ENCODE measurements at regions not wholly inside any gene's neighbourhood (a gene's known extent, or its start where the extent isn't known, plus 50 kb on each side); places are given as distances from the start of the nearest gene placed in this dataset.

- H3K36me3 Mint-ChIP-seq (ENCODE audit: low read depth): no peaks in the 10 kb centered on the region
- no peaks in the 10 kb centered on the region for H3K9me3 Mint-ChIP-seq
- no peak overlapping the region for H3K4me3 Mint-ChIP-seq
- no peak overlapping the region for H3K27ac Mint-ChIP-seq
- H3K4me1 Mint-ChIP-seq: peaks cover 5% of the 10 kb centered on the region
- TF ChIP-seq CTCF (IDR thresholded peaks at IDR 0.05; ENCODE audit: unreplicated experiment in 3 of 3): no peak
- H3K27me3 Mint-ChIP-seq (ENCODE audit: low read depth): no peaks in the 10 kb centered on the region
Observed at GRCh38 chr18:53755914-53756609, 468.4 kb downstream of the MBD2 start.

- Mint-ChIP-seq H3K36me3 (ENCODE audit: low read depth) (no peaks in the 10 kb centered on the region), H3K27me3 (ENCODE audit: low read depth) (no peaks in the 10 kb centered on the region), H3K27ac (no peak overlapping the region), H3K4me3 (no peak overlapping the region), H3K9me3 (no peaks in the 10 kb centered on the region), H3K4me1 (peaks cover 5% of the 10 kb centered on the region)
- no peak for TF ChIP-seq CTCF (IDR thresholded peaks at IDR 0.05; ENCODE audit: unreplicated experiment in 3 of 3)
Observed at GRCh38 chr18:53754154-53754553, 470.3 kb downstream of the MBD2 start.

- Mint-ChIP-seq H3K9me3 (no peaks in the 10 kb centered on the region), H3K36me3 (ENCODE audit: low read depth) (no peaks in the 10 kb centered on the region), H3K27me3 (ENCODE audit: low read depth) (no peaks in the 10 kb centered on the region), H3K4me3 (no peak overlapping the region), H3K4me1 (peaks cover 5% of the 10 kb centered on the region), H3K27ac (no peak overlapping the region)
- TF ChIP-seq CTCF (IDR thresholded peaks at IDR 0.05; ENCODE audit: unreplicated experiment in 3 of 3): no peak
Observed at GRCh38 chr18:53753601-53754000, 470.9 kb downstream of the MBD2 start.

GRCh38 chr18:53752781-53753367 lies 471.6 kb downstream of the MBD2 start:
- H3K4me1 Mint-ChIP-seq: peaks cover 5% of the 10 kb centered on the region
- no peak overlapping the region for H3K27ac Mint-ChIP-seq
- no peaks in the 10 kb centered on the region for H3K9me3 Mint-ChIP-seq
- no peaks in the 10 kb centered on the region for H3K27me3 Mint-ChIP-seq (ENCODE audit: low read depth)
- H3K4me3 Mint-ChIP-seq: no peak overlapping the region
- no peaks in the 10 kb centered on the region for H3K36me3 Mint-ChIP-seq (ENCODE audit: low read depth)
- no peak for TF ChIP-seq CTCF (IDR thresholded peaks at IDR 0.05; ENCODE audit: unreplicated experiment in 3 of 3)

GRCh38 chr18:53749766-53750165 lies 474.7 kb downstream of the MBD2 start:
- Mint-ChIP-seq H3K27ac (no peak overlapping the region), H3K4me3 (no peak overlapping the region), H3K27me3 (ENCODE audit: low read depth) (no peaks in the 10 kb centered on the region), H3K4me1 (no peaks in the 10 kb centered on the region), H3K36me3 (ENCODE audit: low read depth) (no peaks in the 10 kb centered on the region), H3K9me3 (no peaks in the 10 kb centered on the region)
- TF ChIP-seq CTCF (IDR thresholded peaks at IDR 0.05; ENCODE audit: unreplicated experiment in 3 of 3): no peak

- no peaks in the 10 kb centered on the region for H3K27me3 Mint-ChIP-seq (ENCODE audit: low read depth)
- H3K4me3 Mint-ChIP-seq: no peak overlapping the region
- no peaks in the 10 kb centered on the region for H3K9me3 Mint-ChIP-seq
- H3K4me1 Mint-ChIP-seq: no peaks in the 10 kb centered on the region
- no peaks in the 10 kb centered on the region for H3K36me3 Mint-ChIP-seq (ENCODE audit: low read depth)
- no peak for TF ChIP-seq CTCF (IDR thresholded peaks at IDR 0.05; ENCODE audit: unreplicated experiment in 3 of 3)
- no peak overlapping the region for H3K27ac Mint-ChIP-seq
Observed at GRCh38 chr18:53747663-53748160, 476.8 kb downstream of the MBD2 start.
